ENCODE measurements at regions not wholly inside any gene's neighbourhood (a gene's known extent, or its start where the extent isn't known, plus 50 kb on each side); places are given as distances from the start of the nearest gene placed in this dataset.

DNA sequence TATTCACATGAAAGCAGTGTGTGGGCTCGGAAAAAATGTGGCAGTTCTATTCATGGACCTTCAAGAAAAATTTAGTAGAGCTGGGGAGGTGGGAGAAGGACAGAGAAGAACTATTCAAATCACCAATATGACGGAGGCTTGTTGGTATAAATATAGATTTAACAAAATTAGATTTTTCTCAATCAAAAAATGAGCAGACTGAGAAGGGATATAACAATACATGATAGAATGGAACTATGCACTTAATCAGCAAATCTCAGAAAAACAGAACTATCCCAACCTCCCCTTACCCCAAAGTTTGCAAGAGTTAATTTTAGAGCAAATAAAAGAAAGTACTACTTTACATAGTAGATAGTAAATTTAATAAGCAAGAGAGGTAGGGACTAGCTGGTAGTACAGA is 194.6 kb upstream of the BCL6 start:
- Mint-ChIP-seq H3K27me3 (no peaks in the 10 kb centered on the region), H3K27ac (no peak overlapping the region), H3K36me3 (no peaks in the 10 kb centered on the region), H3K9me3 (no peaks in the 10 kb centered on the region), H3K4me1 (ENCODE audit: unreplicated experiment) (no peaks in the 10 kb centered on the region), H3K4me3 (no peak overlapping the region)
- no peak for DNase-seq (ENCODE audit: extremely low spot score, unreplicated experiment)
- TF ChIP-seq, protein P1, sequence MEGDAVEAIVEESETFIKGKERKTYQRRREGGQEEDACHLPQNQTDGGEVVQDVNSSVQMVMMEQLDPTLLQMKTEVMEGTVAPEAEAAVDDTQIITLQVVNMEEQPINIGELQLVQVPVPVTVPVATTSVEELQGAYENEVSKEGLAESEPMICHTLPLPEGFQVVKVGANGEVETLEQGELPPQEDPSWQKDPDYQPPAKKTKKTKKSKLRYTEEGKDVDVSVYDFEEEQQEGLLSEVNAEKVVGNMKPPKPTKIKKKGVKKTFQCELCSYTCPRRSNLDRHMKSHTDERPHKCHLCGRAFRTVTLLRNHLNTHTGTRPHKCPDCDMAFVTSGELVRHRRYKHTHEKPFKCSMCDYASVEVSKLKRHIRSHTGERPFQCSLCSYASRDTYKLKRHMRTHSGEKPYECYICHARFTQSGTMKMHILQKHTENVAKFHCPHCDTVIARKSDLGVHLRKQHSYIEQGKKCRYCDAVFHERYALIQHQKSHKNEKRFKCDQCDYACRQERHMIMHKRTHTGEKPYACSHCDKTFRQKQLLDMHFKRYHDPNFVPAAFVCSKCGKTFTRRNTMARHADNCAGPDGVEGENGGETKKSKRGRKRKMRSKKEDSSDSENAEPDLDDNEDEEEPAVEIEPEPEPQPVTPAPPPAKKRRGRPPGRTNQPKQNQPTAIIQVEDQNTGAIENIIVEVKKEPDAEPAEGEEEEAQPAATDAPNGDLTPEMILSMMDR (conservative IDR thresholded peaks at IDR 0.05): no peak

DNA sequence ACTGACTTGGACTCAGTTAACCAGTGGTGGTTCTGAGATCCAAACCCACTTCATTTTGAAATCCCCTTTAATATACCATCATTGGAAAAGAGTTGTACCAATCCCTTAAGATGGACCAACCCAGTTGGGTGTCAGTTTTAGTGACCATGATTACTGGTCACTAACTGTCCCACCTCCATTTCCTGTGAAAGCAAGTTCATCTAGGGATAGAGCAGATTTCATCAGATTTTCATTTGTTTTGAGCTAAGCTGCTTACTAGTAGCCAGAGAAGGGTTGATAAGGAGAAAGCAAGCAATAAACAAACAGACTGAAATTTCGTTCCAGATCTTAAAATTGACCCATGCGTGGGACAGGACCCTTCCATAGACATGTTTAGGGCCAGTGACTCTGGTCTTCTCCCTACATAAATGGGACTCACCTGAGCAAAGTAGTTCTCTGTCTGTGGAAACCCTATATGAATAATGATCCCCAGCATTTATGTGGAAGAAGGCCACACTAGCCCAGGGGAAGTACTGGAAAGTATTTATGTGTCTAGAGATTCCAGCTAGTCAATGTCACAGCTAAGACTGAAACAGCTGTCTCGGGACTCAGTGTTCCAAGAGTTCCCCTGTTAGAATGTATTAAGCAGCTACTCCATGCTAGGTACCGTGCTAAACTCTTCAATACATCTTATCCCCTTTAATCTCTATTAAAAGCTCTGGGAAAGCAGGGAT is 196.0 kb upstream of the BCL6 start:
- Mint-ChIP-seq H3K27me3 (peaks cover under 1% of the 10 kb centered on the region), H3K27ac (no peak overlapping the region), H3K9me3 (peaks cover 1% of the 10 kb centered on the region), H3K4me1 (ENCODE audit: unreplicated experiment) (peaks cover 4% of the 10 kb centered on the region), H3K4me3 (no peak overlapping the region), H3K36me3 (no peaks in the 10 kb centered on the region)
- no peak for DNase-seq (ENCODE audit: extremely low spot score, unreplicated experiment)
- TF ChIP-seq, protein P1 (conservative IDR thresholded peaks at IDR 0.05): no peak

DNA sequence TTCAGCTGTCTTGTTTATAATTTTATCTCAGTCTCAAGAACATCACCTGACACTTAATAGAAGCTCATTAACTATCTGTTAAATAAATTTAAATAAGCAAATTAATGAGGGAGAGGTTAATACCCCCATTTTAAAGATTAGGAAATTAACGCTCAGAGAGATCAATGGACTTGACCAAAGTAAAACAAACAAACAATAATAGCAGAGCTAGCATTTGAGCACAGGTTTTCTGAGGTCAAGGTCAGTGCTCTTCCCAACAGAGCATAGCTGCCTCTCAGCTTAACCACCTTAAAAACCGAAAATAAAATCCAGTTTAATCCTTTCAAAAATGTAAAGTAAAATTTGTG is 196.6 kb upstream of the BCL6 start:
- H3K27ac Mint-ChIP-seq: no peak overlapping the region
- TF ChIP-seq, protein P1 (conservative IDR thresholded peaks at IDR 0.05): no peak
- no peak overlapping the region for H3K4me3 Mint-ChIP-seq
- no peaks in the 10 kb centered on the region for H3K36me3 Mint-ChIP-seq
- DNase-seq (ENCODE audit: extremely low spot score, unreplicated experiment): no peak
- H3K9me3 Mint-ChIP-seq: peaks cover 4% of the 10 kb centered on the region
- peaks cover 3% of the 10 kb centered on the region for H3K27me3 Mint-ChIP-seq
- peaks cover 7% of the 10 kb centered on the region for H3K4me1 Mint-ChIP-seq (ENCODE audit: unreplicated experiment)

DNA sequence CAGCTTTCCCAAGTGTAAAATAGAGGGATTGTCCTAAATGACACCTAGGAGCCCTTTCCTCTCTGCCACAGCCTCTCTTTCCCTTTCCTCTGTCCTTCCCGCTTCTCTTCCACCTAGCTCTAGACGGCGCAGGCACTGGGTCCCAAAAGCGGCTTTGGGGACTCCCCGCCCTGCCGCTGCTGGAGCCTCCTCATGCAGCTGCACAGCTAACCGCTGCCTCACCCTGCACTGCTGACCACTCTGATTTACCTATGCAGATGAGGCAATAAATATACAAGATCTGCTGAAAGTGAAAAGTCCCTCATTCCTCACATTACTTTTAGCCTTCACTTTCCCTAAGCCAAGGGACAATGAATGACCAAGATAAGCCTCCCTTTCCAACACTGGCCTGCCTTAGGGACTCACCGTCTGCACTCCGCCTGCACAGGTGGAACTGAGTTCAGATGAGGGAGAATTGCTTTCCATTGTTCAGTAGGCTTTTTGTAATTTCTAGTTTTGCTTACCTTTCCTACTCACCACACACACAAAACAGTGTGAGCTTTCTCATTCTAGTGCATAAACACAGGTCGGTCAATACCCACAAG is 197.5 kb upstream of the BCL6 start:
- no peak overlapping the region for H3K4me3 Mint-ChIP-seq
- peaks cover 7% of the 10 kb centered on the region for H3K4me1 Mint-ChIP-seq (ENCODE audit: unreplicated experiment)
- peaks cover 3% of the 10 kb centered on the region for H3K27me3 Mint-ChIP-seq
- H3K27ac Mint-ChIP-seq: no peak overlapping the region
- H3K36me3 Mint-ChIP-seq: no peaks in the 10 kb centered on the region
- TF ChIP-seq, protein P1 (conservative IDR thresholded peaks at IDR 0.05): no peak
- DNase-seq (ENCODE audit: extremely low spot score, unreplicated experiment): no peak
- H3K9me3 Mint-ChIP-seq: peaks cover 4% of the 10 kb centered on the region

DNA sequence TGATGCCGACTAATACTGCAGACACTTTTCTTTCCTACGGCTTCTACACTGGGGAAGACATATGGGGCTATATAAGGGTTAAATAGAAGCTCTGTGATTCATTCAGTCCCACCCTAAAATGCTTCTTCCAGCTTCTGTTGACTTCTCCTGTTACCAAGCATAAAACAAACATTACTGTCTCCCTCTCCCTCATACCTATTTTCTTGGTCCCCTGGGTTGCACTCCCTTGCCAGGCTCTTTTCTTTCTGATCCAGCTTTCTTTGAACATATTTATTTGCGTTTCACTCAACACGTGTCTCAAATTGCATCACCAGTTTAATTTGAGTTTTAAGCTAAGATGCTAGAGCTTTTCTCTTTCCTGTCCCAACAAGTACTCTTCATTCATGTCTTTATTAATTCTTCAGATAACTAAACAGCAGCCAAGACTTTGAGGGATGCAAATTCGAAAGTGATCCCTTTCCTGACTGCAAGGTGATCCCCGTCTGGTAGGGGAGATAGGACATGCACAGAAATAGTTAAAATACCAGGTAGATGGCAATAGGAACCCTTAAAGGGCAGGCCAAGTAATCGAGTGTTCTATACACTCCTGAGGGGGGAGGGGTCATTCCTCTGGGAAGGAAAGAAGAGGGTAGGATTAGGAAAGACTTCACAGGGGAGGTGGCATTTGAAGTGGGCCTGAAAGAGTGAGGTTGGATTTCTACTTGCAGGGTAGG is 198.6 kb upstream of the BCL6 start:
- peaks cover 4% of the 10 kb centered on the region for H3K9me3 Mint-ChIP-seq
- TF ChIP-seq, protein P1 (conservative IDR thresholded peaks at IDR 0.05): no peak
- peaks cover 7% of the 10 kb centered on the region for H3K4me1 Mint-ChIP-seq (ENCODE audit: unreplicated experiment)
- H3K27ac Mint-ChIP-seq: no peak overlapping the region
- H3K4me3 Mint-ChIP-seq: no peak overlapping the region
- no peaks in the 10 kb centered on the region for H3K36me3 Mint-ChIP-seq
- DNase-seq (ENCODE audit: extremely low spot score, unreplicated experiment): no peak
- peaks cover 3% of the 10 kb centered on the region for H3K27me3 Mint-ChIP-seq
